Uterus (tissue), 2 donors: ENCODE measurements at regions not wholly inside any gene's neighbourhood (a gene's known extent, or its start where the extent isn't known, plus 50 kb on each side); places are given as distances from the start of the nearest gene placed in this dataset.

ENCODE experiments used
- CTCF ChIP-seq, 4 experiments: fragments of 200-600 bp in 2 of 4; fragments of 450-650 bp in 2 of 4; sonication (generic) in 2 of 4; IDR thresholded peaks; one replicate each; pipeline ENCODE4 v1.5.1; 2016 to 2019; ENCODE audit warnings: antibody characterized with exemption in 4 of 4, mild to moderate bottlenecking in 2 of 4, moderate library complexity in 1 of 4
- POLR2A ChIP-seq, 2 donors: fragments of 450-650 bp; IDR thresholded peaks; one replicate each; pipeline ENCODE4 v1.6.1; 2016; ENCODE audit warnings: antibody characterized with exemption in 2 of 2, mild to moderate bottlenecking in 1 of 2, moderate library complexity in 1 of 2

- no peak for TF ChIP-seq CTCF (IDR thresholded peaks at IDR 0.05)
- TF ChIP-seq POLR2A (IDR thresholded peaks at IDR 0.05): no peak
Measured at GRCh38 chr3:8128686-8129085, 372.9 kb upstream of the LMCD1 start.
